WERI-Rb-1 (cell line): ENCODE measurements at regions not wholly inside any gene's neighbourhood (a gene's known extent, or its start where the extent isn't known, plus 50 kb on each side); places are given as distances from the start of the nearest gene placed in this dataset.
"Not testable (repeated sequence)": the region's sequence is repeated elsewhere in the genome, so short reads cannot be mapped to it uniquely, and the experiment has no call there.

Experiments used
- DNase-seq: peaks from one replicate; pipeline ENCODE4 v3.0.0-alpha.2; 2020
- H3K27ac ChIP-seq: fragments of 250-450 bp; sonication (Bioruptor Pico); 2 replicates; pipeline ENCODE4 v1.5.1; 2020; ENCODE audit warnings: mild to moderate bottlenecking, moderate library complexity
- H3K27me3 ChIP-seq: fragments of 250-450 bp; sonication (Bioruptor Pico); 2 replicates; pipeline ENCODE4 v1.5.1; 2021; ENCODE audit warnings: mild to moderate bottlenecking, low read depth, moderate library complexity; ENCODE audit not compliant: insufficient read depth, severe bottlenecking
- H3K36me3 ChIP-seq: fragments of 250-450 bp; sonication (Bioruptor Pico); 2 replicates; pipeline ENCODE4 v1.5.1; 2020; ENCODE audit warnings: mild to moderate bottlenecking, moderate library complexity
- H3K4me3 ChIP-seq: 2 replicates; pipeline ENCODE4 v1.5.1; 2011; ENCODE audit warnings: low read depth, mild to moderate bottlenecking, control low read depth, low read length
- H3K9me3 ChIP-seq: fragments of 250-450 bp; sonication (Bioruptor Pico); 2 replicates; pipeline ENCODE4 v1.5.1; 2021; ENCODE audit warnings: mild to moderate bottlenecking, moderate library complexity; ENCODE audit not compliant: severe bottlenecking
- TF ChIP-seq, protein P1 (sequence below): IDR thresholded peaks from 2 replicates; pipeline ENCODE4 v1.5.1; 2011; ENCODE audit warnings: low read depth, mild to moderate bottlenecking, control low read depth, inconsistent platforms, low read length

DNA sequence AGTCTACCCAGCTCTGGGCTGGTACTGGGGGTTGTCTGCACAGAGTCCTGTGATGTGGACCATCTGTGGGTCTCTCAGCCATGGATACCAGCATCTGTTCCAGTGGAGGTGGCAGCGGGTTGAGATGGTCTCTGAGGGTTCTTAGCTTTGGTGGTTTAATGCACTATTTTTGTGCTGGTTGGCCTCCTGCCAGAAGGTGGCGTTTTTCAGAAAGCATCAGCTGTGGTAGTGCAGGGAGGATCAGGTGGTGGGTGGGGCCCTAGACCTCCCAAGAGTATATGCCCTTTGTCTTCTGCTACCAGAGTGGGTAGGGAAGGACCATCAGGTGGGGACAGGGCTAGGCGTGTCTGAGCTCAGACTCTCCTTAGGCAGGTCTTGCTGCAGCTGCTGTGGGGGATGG, 103.7 kb downstream of the GALR1 start:
- not testable (repeated sequence) for H3K4me3 ChIP-seq, H3K9me3 ChIP-seq, H3K27me3 ChIP-seq, H3K27ac ChIP-seq, H3K36me3 ChIP-seq
- TF ChIP-seq, protein P1, sequence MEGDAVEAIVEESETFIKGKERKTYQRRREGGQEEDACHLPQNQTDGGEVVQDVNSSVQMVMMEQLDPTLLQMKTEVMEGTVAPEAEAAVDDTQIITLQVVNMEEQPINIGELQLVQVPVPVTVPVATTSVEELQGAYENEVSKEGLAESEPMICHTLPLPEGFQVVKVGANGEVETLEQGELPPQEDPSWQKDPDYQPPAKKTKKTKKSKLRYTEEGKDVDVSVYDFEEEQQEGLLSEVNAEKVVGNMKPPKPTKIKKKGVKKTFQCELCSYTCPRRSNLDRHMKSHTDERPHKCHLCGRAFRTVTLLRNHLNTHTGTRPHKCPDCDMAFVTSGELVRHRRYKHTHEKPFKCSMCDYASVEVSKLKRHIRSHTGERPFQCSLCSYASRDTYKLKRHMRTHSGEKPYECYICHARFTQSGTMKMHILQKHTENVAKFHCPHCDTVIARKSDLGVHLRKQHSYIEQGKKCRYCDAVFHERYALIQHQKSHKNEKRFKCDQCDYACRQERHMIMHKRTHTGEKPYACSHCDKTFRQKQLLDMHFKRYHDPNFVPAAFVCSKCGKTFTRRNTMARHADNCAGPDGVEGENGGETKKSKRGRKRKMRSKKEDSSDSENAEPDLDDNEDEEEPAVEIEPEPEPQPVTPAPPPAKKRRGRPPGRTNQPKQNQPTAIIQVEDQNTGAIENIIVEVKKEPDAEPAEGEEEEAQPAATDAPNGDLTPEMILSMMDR: peak; percentile 43
- peak; percentile 65 for DNase-seq

DNA sequence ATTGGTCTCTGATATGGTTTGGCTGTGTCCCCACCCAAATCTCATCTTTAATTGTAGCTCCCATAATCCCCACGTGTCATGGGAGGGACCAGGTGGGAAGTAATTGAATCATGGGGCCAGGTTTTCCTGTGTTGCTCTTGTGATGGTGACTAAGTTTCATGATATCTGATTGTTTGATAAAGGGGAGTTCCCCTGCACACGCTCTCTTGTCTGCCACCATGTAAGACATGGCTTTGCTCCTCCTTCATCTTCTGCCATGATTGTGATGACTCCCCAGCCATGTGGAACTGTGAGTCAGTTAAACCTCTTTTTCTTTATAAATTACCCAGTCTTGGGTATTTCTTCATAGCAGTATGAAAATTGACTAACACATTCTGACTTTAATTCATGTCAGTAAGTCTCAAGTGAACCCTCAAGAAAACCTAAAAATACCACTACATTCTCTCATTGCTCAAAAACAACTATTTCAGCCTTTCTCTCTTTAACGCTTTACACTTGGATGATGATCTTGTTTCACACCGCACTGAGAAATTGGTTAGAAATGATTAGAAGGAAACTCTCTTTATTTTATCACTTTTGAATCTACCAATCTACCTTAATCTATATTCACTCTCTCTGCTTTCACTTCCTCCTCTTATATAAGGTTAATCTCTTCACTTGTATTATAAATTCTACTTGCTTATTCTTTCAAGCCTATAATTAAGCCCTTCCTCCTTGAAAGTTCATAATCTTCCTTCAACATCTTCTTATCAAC, 110.1 kb downstream of the GALR1 start:
- DNase-seq: no peak
- H3K27me3 ChIP-seq: no peaks in the 10 kb centered on the region
- H3K27ac ChIP-seq: no peak overlapping the region
- no peaks in the 10 kb centered on the region for H3K36me3 ChIP-seq
- H3K9me3 ChIP-seq: peaks cover 4% of the 10 kb centered on the region
- TF ChIP-seq, protein P1: no peak
- no peak overlapping the region for H3K4me3 ChIP-seq

DNA sequence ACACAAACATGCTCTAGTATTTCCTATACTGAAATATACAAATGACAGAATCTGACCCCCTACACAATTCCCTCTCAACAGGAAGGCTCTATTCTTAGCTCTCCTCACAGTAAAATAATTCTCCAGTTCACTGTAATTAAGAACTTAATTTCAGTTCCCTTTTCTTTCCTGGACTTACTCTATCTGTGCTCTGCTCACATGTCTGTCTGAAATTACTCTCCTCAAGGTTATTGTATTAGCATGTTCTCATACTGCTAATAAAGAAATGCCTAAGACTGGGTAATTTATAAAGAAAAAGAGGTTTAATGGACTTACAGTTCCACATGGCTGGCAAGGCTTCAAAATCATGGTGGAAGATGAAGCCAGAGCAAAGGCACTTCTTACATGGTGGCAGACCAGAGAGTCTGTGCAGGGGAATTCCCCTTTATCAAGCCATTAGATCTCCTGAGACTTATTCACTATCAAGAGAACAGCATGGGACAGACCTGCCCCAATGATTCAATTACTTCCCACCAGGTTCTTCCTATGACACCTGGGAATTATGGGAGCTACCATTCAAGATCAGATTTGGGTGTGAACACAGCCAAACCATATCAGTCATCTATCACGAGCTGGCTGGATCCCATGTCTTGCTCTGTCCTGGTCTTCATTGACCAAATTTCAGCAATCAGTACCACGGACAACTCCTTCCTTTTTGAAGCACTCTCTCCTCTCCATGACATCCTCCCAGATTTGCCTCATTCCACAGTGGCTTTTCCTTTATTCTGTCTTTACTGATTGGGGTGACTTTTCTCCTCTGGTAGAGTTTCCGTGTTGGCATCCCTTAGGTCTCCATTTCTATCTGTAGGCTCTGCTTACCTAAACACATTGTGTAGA, 110.9 kb downstream of the GALR1 start:
- Histone ChIP-seq H3K27me3 (no peaks in the 10 kb centered on the region), H3K27ac (no peak overlapping the region), H3K4me3 (no peak overlapping the region), H3K9me3 (peaks cover 4% of the 10 kb centered on the region), H3K36me3 (no peaks in the 10 kb centered on the region)
- DNase-seq: no peak
- TF ChIP-seq, protein P1: no peak

DNA sequence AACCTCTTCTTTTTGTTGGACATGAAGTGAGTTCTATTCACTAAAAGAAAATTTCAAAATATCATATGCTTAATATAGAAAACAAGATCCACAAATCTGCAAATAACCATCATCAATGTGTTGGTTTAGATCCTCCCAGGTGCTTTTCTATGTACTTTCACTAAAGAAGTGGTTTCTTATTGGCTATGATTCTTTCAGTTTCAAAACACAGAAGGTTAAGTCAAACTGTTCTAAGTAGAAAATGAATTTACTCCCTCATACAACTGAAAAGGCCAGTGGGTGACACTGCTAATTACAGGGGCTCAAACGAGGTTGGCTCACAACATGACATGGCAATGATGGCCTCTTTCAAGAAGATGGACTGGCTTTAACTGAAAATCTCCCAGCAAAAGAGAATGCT, 111.7 kb downstream of the GALR1 start:
- TF ChIP-seq, protein P1: no peak
- Histone ChIP-seq H3K27me3 (no peaks in the 10 kb centered on the region), H3K36me3 (no peaks in the 10 kb centered on the region), H3K4me3 (no peak overlapping the region), H3K27ac (no peak overlapping the region), H3K9me3 (peaks cover 4% of the 10 kb centered on the region)
- DNase-seq: no peak

DNA sequence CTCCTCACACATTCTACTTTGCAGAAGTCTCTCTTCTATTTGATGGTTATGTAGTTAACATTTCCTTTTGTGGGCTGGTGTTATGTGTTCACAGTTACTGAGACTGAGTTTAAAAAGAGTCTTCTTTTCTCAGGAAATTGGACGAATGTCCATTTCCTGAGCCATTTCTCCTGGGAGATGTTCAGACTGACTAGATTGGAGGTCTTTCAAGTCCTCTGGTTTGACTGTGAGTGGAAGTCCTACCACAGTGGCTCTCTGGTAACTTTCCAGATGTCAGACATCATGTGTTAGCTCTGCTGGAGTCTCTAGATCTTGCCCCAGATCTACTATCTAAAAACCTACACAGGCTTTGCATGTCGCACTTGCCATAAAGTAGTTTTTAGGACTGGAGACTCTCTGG, 116.0 kb downstream of the GALR1 start:
- Histone ChIP-seq H3K4me3 (no peak overlapping the region), H3K36me3 (no peaks in the 10 kb centered on the region), H3K27ac (no peak overlapping the region; the same call in 1 of the 2 replicates), H3K9me3 (peaks cover 17% of the 10 kb centered on the region), H3K27me3 (no peaks in the 10 kb centered on the region)
- TF ChIP-seq, protein P1: no peak
- DNase-seq: no peak
